HUES6 (cell line): ENCODE measurements at regions not wholly inside any gene's neighbourhood (a gene's known extent, or its start where the extent isn't known, plus 50 kb on each side); places are given as distances from the start of the nearest gene placed in this dataset.

Experiments
- H3K27ac ChIP-seq: 2 replicates; pipeline ENCODE4 v1.7.0; 2013; ENCODE audit warnings: low read depth, mild to moderate bottlenecking, low read length, inconsistent platforms
- H3K27me3 ChIP-seq: 2 replicates; pipeline ENCODE4 v1.6.1; 2013; ENCODE audit warnings: low read length; ENCODE audit not compliant: control insufficient read depth, insufficient read depth
- H3K36me3 ChIP-seq: 2 replicates; pipeline ENCODE4 v1.6.1; 2013; ENCODE audit warnings: low read length; ENCODE audit not compliant: control insufficient read depth, insufficient read depth
- H3K4me1 ChIP-seq: 2 replicates; pipeline ENCODE4 v1.6.1; 2013; ENCODE audit warnings: low read length; ENCODE audit not compliant: control insufficient read depth, insufficient read depth
- H3K4me3 ChIP-seq: 2 replicates; pipeline ENCODE4 v1.5.1; 2013; ENCODE audit warnings: low read depth, low read length
- H3K9ac ChIP-seq: one replicate; pipeline ENCODE4 v1.6.1; 2013; ENCODE audit warnings: mild to moderate bottlenecking, low read length
- H3K9me3 ChIP-seq: 2 replicates; pipeline ENCODE4 v1.6.1; 2013; ENCODE audit warnings: low read depth, low read length; ENCODE audit not compliant: control insufficient read depth, insufficient read depth

GRCh38 chr12:30213166-30213565 lies 429.4 kb upstream of the TMTC1 start:
- Histone ChIP-seq H3K27me3 (no peaks in the 10 kb centered on the region), H3K4me3 (no peak overlapping the region), H3K9ac (no peak overlapping the region), H3K27ac (no peak overlapping the region), H3K9me3 (no peaks in the 10 kb centered on the region), H3K4me1 (no peaks in the 10 kb centered on the region), H3K36me3 (no peaks in the 10 kb centered on the region)

- H3K27me3 ChIP-seq, result no peaks in the 10 kb centered on the region
Observed at GRCh38 chr12:30211743-30212142, 428.0 kb upstream of the TMTC1 start.

DNA sequence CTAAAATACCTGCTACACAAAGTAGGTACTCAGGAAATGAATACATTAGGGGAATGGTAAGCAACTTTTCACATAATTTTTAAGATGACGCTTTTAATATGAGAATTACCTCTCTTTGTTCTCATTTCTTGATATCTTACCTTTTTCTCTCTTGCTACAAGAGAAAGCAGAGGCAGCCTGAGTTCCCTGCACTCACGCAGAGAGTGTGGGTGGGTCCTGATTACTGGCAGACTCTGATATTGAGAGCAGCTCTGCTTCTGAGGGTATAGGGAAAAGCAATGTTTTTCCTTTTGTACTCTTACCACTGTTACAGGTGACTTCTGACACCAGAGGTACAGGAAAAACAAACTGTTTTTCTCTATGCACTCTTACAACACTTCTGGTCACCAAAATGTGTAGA lies 420.2 kb upstream of the TMTC1 start:
- H3K4me3 ChIP-seq, result no peak overlapping the region
- no peaks in the 10 kb centered on the region for H3K36me3 ChIP-seq
- H3K4me1 ChIP-seq, result 0 out of 2 replicates have a peak, but pooled peaks cover 4% of the 10 kb centered on the region
- H3K27me3 ChIP-seq, result peaks cover 34% of the 10 kb centered on the region
- no peaks in the 10 kb centered on the region for H3K9me3 ChIP-seq
- no peak overlapping the region for H3K27ac ChIP-seq
- H3K9ac ChIP-seq, result no peak overlapping the region

More at GRCh38 chr12:30211743-30212142, 428.0 kb upstream of the TMTC1 start:
- H3K36me3 ChIP-seq, result no peaks in the 10 kb centered on the region
- no peak overlapping the region for H3K27ac ChIP-seq
- H3K4me1 ChIP-seq, result 0 out of 2 replicates have a peak, but pooled peaks cover 4% of the 10 kb centered on the region
- no peak overlapping the region for H3K9ac ChIP-seq
- no peak overlapping the region for H3K4me3 ChIP-seq
- H3K9me3 ChIP-seq, result no peaks in the 10 kb centered on the region

DNA sequence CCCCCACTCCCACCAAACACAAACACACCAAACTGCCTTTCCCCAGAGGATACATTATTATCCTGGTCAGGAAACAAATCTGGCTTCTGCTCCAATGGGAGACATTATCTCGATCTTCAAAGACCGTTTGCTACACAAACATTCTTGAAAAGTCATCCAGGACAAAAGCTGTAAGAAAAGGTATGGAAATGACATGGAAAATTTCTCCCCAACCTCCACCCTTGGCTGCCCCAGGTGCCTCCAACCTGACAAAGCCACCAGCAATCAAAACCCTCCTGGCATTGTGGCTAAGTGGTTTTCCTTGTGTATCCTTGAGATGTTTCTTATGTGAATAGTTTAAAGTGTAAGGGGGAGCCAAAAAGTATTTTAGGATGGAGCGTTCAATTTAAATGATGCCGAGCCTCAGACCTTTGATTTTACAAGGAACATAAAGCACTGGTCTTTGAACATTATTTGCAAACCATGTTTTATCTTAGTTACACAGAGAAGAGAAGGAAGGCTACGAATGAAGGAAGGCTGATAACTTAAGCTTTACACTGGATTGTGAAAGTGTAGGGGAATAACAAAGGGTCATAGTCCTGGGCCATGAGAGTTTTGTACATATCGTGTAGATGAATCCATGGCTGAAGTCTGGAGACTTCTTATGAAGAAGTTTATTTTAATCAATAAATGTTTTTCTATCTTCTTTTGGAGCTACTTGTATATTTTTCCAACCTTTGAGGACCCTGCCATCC lies 418.9 kb upstream of the TMTC1 start:
- Histone ChIP-seq H3K4me3 (no peak overlapping the region), H3K4me1 (peaks cover 8% of the 10 kb centered on the region), H3K9ac (no peak overlapping the region), H3K36me3 (no peaks in the 10 kb centered on the region), H3K27ac (no peak overlapping the region), H3K27me3 (peaks cover 34% of the 10 kb centered on the region), H3K9me3 (no peaks in the 10 kb centered on the region)

DNA sequence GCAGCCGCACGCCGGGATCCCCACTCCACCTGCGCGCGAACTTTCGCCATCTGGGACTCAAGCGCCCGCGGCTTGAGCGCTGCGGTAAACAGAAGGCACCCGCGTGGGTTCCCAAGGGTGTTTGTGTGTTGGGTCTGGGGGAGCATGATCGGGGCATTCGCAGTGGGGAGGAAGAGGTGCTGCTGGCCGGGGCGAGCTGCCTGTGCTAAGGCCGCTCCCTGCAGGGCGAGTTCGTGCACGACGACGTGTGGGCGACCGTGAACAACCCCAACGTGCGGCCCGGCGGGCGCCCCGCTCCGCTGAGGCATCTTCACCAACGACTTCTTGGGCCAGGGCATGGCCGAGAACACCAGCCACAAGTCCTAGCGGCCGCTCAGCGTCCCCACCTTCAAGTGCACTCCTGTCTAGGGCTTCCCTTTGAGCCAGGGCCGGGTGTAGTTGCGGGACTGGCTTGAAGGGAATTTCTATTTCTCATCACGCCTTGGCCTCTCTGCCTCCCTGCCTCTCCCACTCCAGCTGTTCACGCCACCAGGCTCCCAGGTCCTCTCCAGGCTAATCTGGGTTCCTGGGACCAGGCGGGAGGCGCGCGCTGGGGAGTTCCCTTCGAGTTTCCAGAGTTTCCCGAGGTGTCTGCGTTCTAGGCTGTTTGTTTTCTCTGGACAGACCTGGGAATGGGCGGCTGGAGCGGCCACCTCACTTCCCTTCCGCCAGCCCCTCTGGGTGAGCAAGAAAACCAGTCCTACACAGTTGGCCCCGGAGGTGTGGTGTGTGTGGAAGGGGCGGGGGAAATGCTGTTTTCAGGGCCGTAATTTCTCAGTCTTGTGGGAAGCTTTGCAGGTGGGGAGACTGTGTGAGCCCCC lies 417.8 kb upstream of the TMTC1 start:
- Histone ChIP-seq H3K27ac (no peak overlapping the region), H3K9me3 (no peaks in the 10 kb centered on the region), H3K4me1 (peaks cover 10% of the 10 kb centered on the region), H3K9ac (no peak overlapping the region), H3K27me3 (peaks cover 34% of the 10 kb centered on the region), H3K36me3 (no peaks in the 10 kb centered on the region), H3K4me3 (peak overlapping the region; percentile 52)

- no peaks in the 10 kb centered on the region for H3K9me3 ChIP-seq
- H3K4me1 ChIP-seq, result peaks cover 10% of the 10 kb centered on the region
- no peak overlapping the region for H3K27ac ChIP-seq
- no peak overlapping the region for H3K9ac ChIP-seq
- no peaks in the 10 kb centered on the region for H3K36me3 ChIP-seq
- peaks cover 34% of the 10 kb centered on the region for H3K27me3 ChIP-seq
- peak overlapping the region; percentile 52 for H3K4me3 ChIP-seq
Observed at GRCh38 chr12:30200864-30201263, 417.1 kb upstream of the TMTC1 start.

GRCh38 chr12:30197392-30198057 lies 413.8 kb upstream of the TMTC1 start:
- Histone ChIP-seq H3K27ac (no peak overlapping the region), H3K9ac (no peak overlapping the region), H3K27me3 (peaks cover 34% of the 10 kb centered on the region), H3K4me3 (no peak overlapping the region), H3K4me1 (peaks cover 14% of the 10 kb centered on the region), H3K9me3 (no peaks in the 10 kb centered on the region), H3K36me3 (no peaks in the 10 kb centered on the region)

GRCh38 chr12:30191696-30192455 lies 408.1 kb upstream of the TMTC1 start:
- peaks cover 4% of the 10 kb centered on the region; the same call in 1 of the 2 replicates for H3K4me1 ChIP-seq
- no peak overlapping the region for H3K27ac ChIP-seq
- H3K36me3 ChIP-seq, result no peaks in the 10 kb centered on the region
- no peak overlapping the region for H3K4me3 ChIP-seq
- no peaks in the 10 kb centered on the region for H3K27me3 ChIP-seq
- no peak overlapping the region for H3K9ac ChIP-seq
- H3K9me3 ChIP-seq, result no peaks in the 10 kb centered on the region

GRCh38 chr12:30188602-30189326 lies 405.0 kb upstream of the TMTC1 start:
- Histone ChIP-seq H3K4me3 (no peak overlapping the region), H3K4me1 (no peaks in the 10 kb centered on the region), H3K27me3 (no peaks in the 10 kb centered on the region), H3K36me3 (no peaks in the 10 kb centered on the region), H3K9ac (no peak overlapping the region), H3K9me3 (no peaks in the 10 kb centered on the region), H3K27ac (no peak overlapping the region)

- Histone ChIP-seq H3K9me3 (0 out of 2 replicates have a peak, but pooled peaks cover 3% of the 10 kb centered on the region), H3K27me3 (no peaks in the 10 kb centered on the region), H3K9ac (no peak overlapping the region), H3K4me1 (no peaks in the 10 kb centered on the region), H3K36me3 (no peaks in the 10 kb centered on the region), H3K27ac (no peak overlapping the region), H3K4me3 (no peak overlapping the region)
Observed at GRCh38 chr12:30187426-30187825, 403.7 kb upstream of the TMTC1 start.
